HEK293 (cell line): ENCODE measurements at regions not wholly inside any gene's neighbourhood (a gene's known extent, or its start where the extent isn't known, plus 50 kb on each side); places are given as distances from the start of the nearest gene placed in this dataset.

ENCODE experiments used
- CTCF ChIP-seq: fragments of 450-650 bp; formaldehyde crosslinking; IDR thresholded peaks from 2 replicates; pipeline ENCODE4 v1.5.1; 2016; ENCODE audit warnings: missing biosample characterization, missing genetic modification characterization
- PATZ1 ChIP-seq: fragments of 450-650 bp; formaldehyde crosslinking; IDR thresholded peaks from 2 replicates; pipeline ENCODE4 v1.5.1; 2016; ENCODE audit warnings: missing biosample characterization, missing genetic modification characterization
- REST ChIP-seq: fragments of 450-650 bp; formaldehyde crosslinking; IDR thresholded peaks from 2 replicates; pipeline ENCODE4 v1.5.1; 2016; ENCODE audit warnings: missing biosample characterization, missing genetic modification characterization
- ZBTB1 ChIP-seq: fragments of 450-650 bp; formaldehyde crosslinking; IDR thresholded peaks from 2 replicates; pipeline ENCODE4 v1.5.1; 2016; ENCODE audit warnings: missing biosample characterization, missing genetic modification characterization
- ZBTB7A ChIP-seq: fragments of 450-650 bp; formaldehyde crosslinking; IDR thresholded peaks from 2 replicates; pipeline ENCODE4 v1.5.1; 2016; ENCODE audit warnings: low read depth, missing biosample characterization, missing genetic modification characterization
- ZFP3 ChIP-seq: fragments of 450-650 bp; formaldehyde crosslinking; IDR thresholded peaks from 2 replicates; pipeline ENCODE4 v1.5.1; 2016; ENCODE audit warnings: low read depth, missing biosample characterization, missing genetic modification characterization
- ZNF324 ChIP-seq: fragments of 450-650 bp; formaldehyde crosslinking; IDR thresholded peaks from 2 replicates; pipeline ENCODE4 v1.5.1; 2016; ENCODE audit warnings: missing biosample characterization, missing genetic modification characterization
- ZNF426 ChIP-seq: fragments of 450-650 bp; formaldehyde crosslinking; IDR thresholded peaks from 2 replicates; pipeline ENCODE4 v1.5.1; 2017; ENCODE audit warnings: missing biosample characterization, missing genetic modification characterization, mild to moderate bottlenecking, inconsistent platforms, moderate library complexity
- ZNF664 ChIP-seq: fragments of 450-650 bp; formaldehyde crosslinking; IDR thresholded peaks from 2 replicates; pipeline ENCODE4 v1.5.1; 2016; ENCODE audit warnings: missing biosample characterization, missing genetic modification characterization
- ZSCAN16 ChIP-seq: fragments of 450-650 bp; formaldehyde crosslinking; IDR thresholded peaks from 2 replicates; pipeline ENCODE4 v1.5.1; 2016; ENCODE audit warnings: missing biosample characterization, missing genetic modification characterization
- ZSCAN23 ChIP-seq: fragments of 450-650 bp; formaldehyde crosslinking; IDR thresholded peaks from 2 replicates; pipeline ENCODE4 v1.5.1; 2016; ENCODE audit warnings: missing biosample characterization, missing genetic modification characterization

- TF ChIP-seq ZNF426 = no peak
- no peak for TF ChIP-seq CTCF (tag by site-specific recombination)
- no peak for TF ChIP-seq ZNF664 (tag by site-specific recombination)
- no peak for TF ChIP-seq ZNF324 (tag by site-specific recombination)
- TF ChIP-seq ZBTB7A = no peak
- no peak for TF ChIP-seq ZSCAN16 (tag by site-specific recombination)
- TF ChIP-seq REST (tag by site-specific recombination) = no peak
- TF ChIP-seq ZSCAN23 (tag by site-specific recombination) = no peak
- no peak for TF ChIP-seq PATZ1 (tag by site-specific recombination)
- TF ChIP-seq ZFP3 (tag by site-specific recombination) = no peak
- TF ChIP-seq ZBTB1 (tag by site-specific recombination) = no peak
Measured at GRCh38 chr10:128567551-128567950, 441.3 kb upstream of the MKI67 start.
